ENCODE measurements at regions not wholly inside any gene's neighbourhood (a gene's known extent, or its start where the extent isn't known, plus 50 kb on each side); places are given as distances from the start of the nearest gene placed in this dataset.

DNA sequence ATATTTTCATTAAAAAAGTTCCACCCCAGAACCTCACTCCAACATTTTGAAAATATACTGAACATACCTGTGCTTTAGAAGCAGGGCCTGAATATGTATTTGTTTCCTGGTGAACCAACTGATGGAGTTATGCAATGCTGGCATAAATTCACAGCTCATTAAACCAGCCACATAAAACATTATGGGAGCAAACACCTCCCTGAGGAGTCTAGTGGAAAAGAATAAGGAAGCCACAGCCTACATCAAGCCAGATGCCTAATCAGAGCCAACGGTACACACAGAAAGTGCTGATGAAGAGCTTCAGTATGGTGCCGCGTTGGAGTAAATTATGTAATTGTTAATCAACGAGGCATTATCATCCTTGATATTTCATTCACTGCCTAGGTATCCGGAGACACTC, 199.5 kb downstream of the AJAP1 start:
- TF ChIP-seq, protein P1, sequence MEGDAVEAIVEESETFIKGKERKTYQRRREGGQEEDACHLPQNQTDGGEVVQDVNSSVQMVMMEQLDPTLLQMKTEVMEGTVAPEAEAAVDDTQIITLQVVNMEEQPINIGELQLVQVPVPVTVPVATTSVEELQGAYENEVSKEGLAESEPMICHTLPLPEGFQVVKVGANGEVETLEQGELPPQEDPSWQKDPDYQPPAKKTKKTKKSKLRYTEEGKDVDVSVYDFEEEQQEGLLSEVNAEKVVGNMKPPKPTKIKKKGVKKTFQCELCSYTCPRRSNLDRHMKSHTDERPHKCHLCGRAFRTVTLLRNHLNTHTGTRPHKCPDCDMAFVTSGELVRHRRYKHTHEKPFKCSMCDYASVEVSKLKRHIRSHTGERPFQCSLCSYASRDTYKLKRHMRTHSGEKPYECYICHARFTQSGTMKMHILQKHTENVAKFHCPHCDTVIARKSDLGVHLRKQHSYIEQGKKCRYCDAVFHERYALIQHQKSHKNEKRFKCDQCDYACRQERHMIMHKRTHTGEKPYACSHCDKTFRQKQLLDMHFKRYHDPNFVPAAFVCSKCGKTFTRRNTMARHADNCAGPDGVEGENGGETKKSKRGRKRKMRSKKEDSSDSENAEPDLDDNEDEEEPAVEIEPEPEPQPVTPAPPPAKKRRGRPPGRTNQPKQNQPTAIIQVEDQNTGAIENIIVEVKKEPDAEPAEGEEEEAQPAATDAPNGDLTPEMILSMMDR (IDR thresholded peaks at IDR 0.05): no peak
- no peak for TF ChIP-seq POLR2A (IDR thresholded peaks at IDR 0.05)

Measured in body of pancreas (tissue), 4 donors.